Fibroblast of lung (primary cell): ENCODE measurements at regions not wholly inside any gene's neighbourhood (a gene's known extent, or its start where the extent isn't known, plus 50 kb on each side); places are given as distances from the start of the nearest gene placed in this dataset.

Experiments
- DNase-seq, 2 donors: peaks; one replicate each; pipeline versions ENCODE4 v3.0.0 to v3.0.0-alpha.2; 2010; ENCODE audit warnings: low read depth in 2 of 2
- H2AFZ ChIP-seq: 2 replicates; pipeline ENCODE4 v1.5.1; 2012; ENCODE audit warnings: low read length, control low read depth, inconsistent platforms
- H3K27ac ChIP-seq: 2 replicates; pipeline ENCODE4 v1.5.1; 2011; ENCODE audit warnings: low read length, control low read depth; ENCODE audit not compliant: insufficient read depth
- H3K27me3 ChIP-seq: 2 replicates; pipeline ENCODE4 v1.5.1; 2011; ENCODE audit warnings: mild to moderate bottlenecking, low read length; ENCODE audit not compliant: control insufficient read depth, insufficient read depth
- H3K36me3 ChIP-seq: 2 replicates; pipeline ENCODE4 v1.5.1; 2011; ENCODE audit warnings: low read length; ENCODE audit not compliant: control insufficient read depth, insufficient read depth
- H3K4me1 ChIP-seq: 2 replicates; pipeline ENCODE4 v1.5.1; 2011; ENCODE audit warnings: low read length; ENCODE audit not compliant: control insufficient read depth, insufficient read depth; ENCODE audit errors: extremely low read depth
- H3K4me2 ChIP-seq: 2 replicates; pipeline ENCODE4 v1.5.1; 2011; ENCODE audit warnings: low read length, control low read depth; ENCODE audit not compliant: insufficient read depth; ENCODE audit errors: extremely low read depth
- H3K4me3 ChIP-seq, 4 experiments: fragments of 200-600 bp in 1 of 4; sonication (generic) in 1 of 4; replicated peaks in 1 of 4; 2 replicates each; pipeline ENCODE4 v1.5.1; 2011 to 2016; ENCODE audit warnings: low read length in 4 of 4, low read depth in 3 of 4, mild to moderate bottlenecking in 3 of 4, control low read depth in 2 of 4, inconsistent platforms in 1 of 4, mixed read lengths in 1 of 4; ENCODE audit not compliant: insufficient read depth in 1 of 4; ENCODE audit errors: control extremely low read depth in 1 of 4
- H3K79me2 ChIP-seq: 2 replicates; pipeline ENCODE4 v1.5.1; 2012; ENCODE audit warnings: mild to moderate bottlenecking, low read length, inconsistent platforms; ENCODE audit not compliant: control insufficient read depth, insufficient read depth
- H3K9ac ChIP-seq: 2 replicates; pipeline ENCODE4 v1.5.1; 2011; ENCODE audit warnings: mild to moderate bottlenecking, low read length, control low read depth; ENCODE audit not compliant: insufficient read depth
- H3K9me3 ChIP-seq: 2 replicates; pipeline ENCODE4 v1.5.1; 2012; ENCODE audit warnings: low read depth, low read length; ENCODE audit not compliant: control insufficient read depth, insufficient read depth
- H4K20me1 ChIP-seq: 2 replicates; pipeline ENCODE4 v1.5.1; 2011; ENCODE audit warnings: low read length; ENCODE audit not compliant: control insufficient read depth, insufficient read depth; ENCODE audit errors: extremely low read depth
- CTCF ChIP-seq, 2 donors: IDR thresholded peaks in 1 of 2; conservative IDR thresholded peaks in 1 of 2; 1 replicate in 1 of 2; 2 replicates in 1 of 2; pipeline ENCODE4 v1.5.1; 2011 to 2012; ENCODE audit warnings: low read length in 2 of 2, control low read depth in 1 of 2, inconsistent platforms in 1 of 2, low read depth in 1 of 2, mild to moderate bottlenecking in 1 of 2
- EZH2 ChIP-seq: IDR thresholded peaks from 2 replicates; pipeline ENCODE4 v1.5.1; 2012; ENCODE audit warnings: low read length, control low read depth, mild to moderate bottlenecking; ENCODE audit errors: missing control alignments

GRCh38 chr11:110027627-110028371, 65.4 kb upstream of the ZC3H12C start:
- Histone ChIP-seq H3K9ac (no peak overlapping the region), H4K20me1 (no peaks in the 10 kb centered on the region), H3K79me2 (no peaks in the 10 kb centered on the region), H2AFZ (no peak overlapping the region), H3K4me2 (no peak overlapping the region), H3K4me1 (no peaks in the 10 kb centered on the region), H3K36me3 (no peaks in the 10 kb centered on the region), H3K27ac (no peak overlapping the region), H3K27me3 (peaks cover 3% of the 10 kb centered on the region), H3K9me3 (no peaks in the 10 kb centered on the region), H3K4me3 (no peak overlapping the region)
- TF ChIP-seq CTCF (conservative IDR thresholded peaks at IDR 0.05 in 1 of 2, IDR thresholded peaks at IDR 0.05 in 1 of 2; ENCODE audit: low read depth in 1 of 2, low read length in 2 of 2), result no peak
- TF ChIP-seq EZH2, result no peak
- no peak for DNase-seq

GRCh38 chr11:110028921-110029320, 64.3 kb upstream of the ZC3H12C start:
- no peak overlapping the region for H3K9ac ChIP-seq
- H3K36me3 ChIP-seq, result no peaks in the 10 kb centered on the region
- H3K27me3 ChIP-seq, result peaks cover 3% of the 10 kb centered on the region
- H3K9me3 ChIP-seq, result no peaks in the 10 kb centered on the region
- H3K79me2 ChIP-seq, result no peaks in the 10 kb centered on the region
- no peaks in the 10 kb centered on the region for H4K20me1 ChIP-seq
- no peak overlapping the region for H3K4me3 ChIP-seq
- peak in 1 of 2 donors; percentile 17 for DNase-seq
- H2AFZ ChIP-seq, result no peak overlapping the region
- no peaks in the 10 kb centered on the region for H3K4me1 ChIP-seq
- TF ChIP-seq CTCF (conservative IDR thresholded peaks at IDR 0.05 in 1 of 2, IDR thresholded peaks at IDR 0.05 in 1 of 2; ENCODE audit: low read depth in 1 of 2, low read length in 2 of 2), result no peak
- H3K4me2 ChIP-seq, result no peak overlapping the region
- H3K27ac ChIP-seq, result no peak overlapping the region

GRCh38 chr11:110029714-110030113, 63.5 kb upstream of the ZC3H12C start:
- H2AFZ ChIP-seq, result no peak overlapping the region
- H3K4me2 ChIP-seq, result no peak overlapping the region
- no peaks in the 10 kb centered on the region for H3K9me3 ChIP-seq
- H3K9ac ChIP-seq, result no peak overlapping the region
- no peaks in the 10 kb centered on the region for H3K36me3 ChIP-seq
- no peaks in the 10 kb centered on the region for H3K79me2 ChIP-seq
- TF ChIP-seq CTCF (conservative IDR thresholded peaks at IDR 0.05 in 1 of 2, IDR thresholded peaks at IDR 0.05 in 1 of 2; ENCODE audit: low read depth in 1 of 2, low read length in 2 of 2) (no peak), EZH2 (no peak)
- no peaks in the 10 kb centered on the region for H4K20me1 ChIP-seq
- no peak overlapping the region for H3K27ac ChIP-seq
- no peak overlapping the region for H3K4me3 ChIP-seq
- no peak for DNase-seq
- H3K27me3 ChIP-seq, result peaks cover 3% of the 10 kb centered on the region
- H3K4me1 ChIP-seq, result no peaks in the 10 kb centered on the region
